ENCODE measurements at regions not wholly inside any gene's neighbourhood (a gene's known extent, or its start where the extent isn't known, plus 50 kb on each side); places are given as distances from the start of the nearest gene placed in this dataset.

DNA sequence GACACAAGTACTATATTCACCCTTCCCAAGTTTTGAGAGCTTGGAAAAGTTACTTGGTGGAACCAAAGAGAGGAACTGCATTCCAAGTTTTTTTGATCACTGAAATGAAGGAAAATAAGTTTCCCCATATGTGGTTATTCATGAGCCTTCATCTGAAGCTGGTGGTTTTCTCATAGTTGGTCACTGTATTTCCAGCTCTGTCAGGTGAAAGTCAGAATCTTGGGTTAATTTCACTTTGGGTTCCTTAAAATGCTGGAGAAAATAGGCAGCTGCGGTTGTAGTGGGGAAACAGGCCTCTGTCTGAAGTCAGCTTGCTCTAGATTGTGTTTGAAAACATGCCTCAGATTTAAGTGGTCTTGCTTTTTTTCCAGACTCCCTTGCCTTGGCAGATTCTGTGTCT, 200.5 kb downstream of the HRH4 start:
- Histone ChIP-seq H3K79me2 (ENCODE audit: insufficient read depth, low read depth, low read length) (no peaks in the 10 kb centered on the region), H3K36me3 (ENCODE audit: insufficient read depth, low read length) (no peaks in the 10 kb centered on the region), H3K4me1 (ENCODE audit: insufficient read depth, low read length, poor library complexity, severe bottlenecking) (peaks cover 26% of the 10 kb centered on the region), H3K4me2 (ENCODE audit: low read length) (peak overlapping the region; percentile 72), H4K20me1 (ENCODE audit: insufficient read depth, low read length) (no peaks in the 10 kb centered on the region), H2AFZ (ENCODE audit: low read length) (peak overlapping the region; percentile 54; the same call in 1 of the 2 replicates), H3K9me3 (ENCODE audit: low read length) (no peaks in the 10 kb centered on the region), H3K9me2 (ENCODE audit: insufficient read depth, low read length) (no peaks in the 10 kb centered on the region), H3K27ac (ENCODE audit: low read depth, low read length, poor library complexity, severe bottlenecking) (no peak overlapping the region), H3K4me3 (ENCODE audit: low read depth, low read length, poor library complexity, severe bottlenecking) (peak overlapping the region; percentile 59)
- DNase-seq (ENCODE audit: low spot score): no peak
- TF ChIP-seq, protein P1, sequence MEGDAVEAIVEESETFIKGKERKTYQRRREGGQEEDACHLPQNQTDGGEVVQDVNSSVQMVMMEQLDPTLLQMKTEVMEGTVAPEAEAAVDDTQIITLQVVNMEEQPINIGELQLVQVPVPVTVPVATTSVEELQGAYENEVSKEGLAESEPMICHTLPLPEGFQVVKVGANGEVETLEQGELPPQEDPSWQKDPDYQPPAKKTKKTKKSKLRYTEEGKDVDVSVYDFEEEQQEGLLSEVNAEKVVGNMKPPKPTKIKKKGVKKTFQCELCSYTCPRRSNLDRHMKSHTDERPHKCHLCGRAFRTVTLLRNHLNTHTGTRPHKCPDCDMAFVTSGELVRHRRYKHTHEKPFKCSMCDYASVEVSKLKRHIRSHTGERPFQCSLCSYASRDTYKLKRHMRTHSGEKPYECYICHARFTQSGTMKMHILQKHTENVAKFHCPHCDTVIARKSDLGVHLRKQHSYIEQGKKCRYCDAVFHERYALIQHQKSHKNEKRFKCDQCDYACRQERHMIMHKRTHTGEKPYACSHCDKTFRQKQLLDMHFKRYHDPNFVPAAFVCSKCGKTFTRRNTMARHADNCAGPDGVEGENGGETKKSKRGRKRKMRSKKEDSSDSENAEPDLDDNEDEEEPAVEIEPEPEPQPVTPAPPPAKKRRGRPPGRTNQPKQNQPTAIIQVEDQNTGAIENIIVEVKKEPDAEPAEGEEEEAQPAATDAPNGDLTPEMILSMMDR (conservative IDR thresholded peaks at IDR 0.05; ENCODE audit: low read length): no peak
- no peak for TF ChIP-seq EZH2phosphoT487 (IDR thresholded peaks at IDR 0.05; ENCODE audit: borderline replicate concordance, low read depth, low read length)
- ChIA-PET POLR2A (interaction anchor here (0.6 to 0.8 kb wide), 4 partner anchors 16 to 902 kb away, joined by 3 read pairs; no protein-coding TSS in a partner anchor), CTCF (ENCODE audit: unreplicated experiment) (interaction anchor here (0.6 kb wide), 1 partner anchor 123 kb away, joined by 3 read pairs; no protein-coding TSS in a partner anchor)
- BruUV-seq (replicated peaks): no TSS peak
- intact Hi-C loops (cut with micrococcal nuclease; ENCODE audit: unreplicated experiment): no loop called here

DNA sequence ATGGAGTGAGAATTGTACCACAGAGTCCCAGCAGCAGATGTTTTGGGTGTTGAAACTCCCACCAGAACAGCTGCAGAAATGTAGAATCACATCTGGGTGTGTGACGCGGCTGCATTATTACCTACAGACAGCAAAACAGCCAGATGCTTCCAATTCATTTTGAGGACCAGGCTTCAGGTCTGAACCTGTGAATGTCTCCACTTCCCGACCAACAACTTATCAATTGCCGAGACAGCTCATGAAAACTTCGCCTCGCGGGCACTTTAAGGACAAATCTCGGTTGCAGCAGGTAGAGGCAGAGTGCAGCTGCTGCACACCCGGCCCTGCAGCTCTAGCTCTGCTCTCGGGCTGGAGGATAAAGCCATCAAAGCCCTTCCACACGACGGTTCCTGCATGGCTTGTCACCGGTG, 202.0 kb downstream of the HRH4 start:
- CTCF ChIA-PET (ENCODE audit: unreplicated experiment): no interaction called here
- BruUV-seq (replicated peaks): no TSS peak

DNA sequence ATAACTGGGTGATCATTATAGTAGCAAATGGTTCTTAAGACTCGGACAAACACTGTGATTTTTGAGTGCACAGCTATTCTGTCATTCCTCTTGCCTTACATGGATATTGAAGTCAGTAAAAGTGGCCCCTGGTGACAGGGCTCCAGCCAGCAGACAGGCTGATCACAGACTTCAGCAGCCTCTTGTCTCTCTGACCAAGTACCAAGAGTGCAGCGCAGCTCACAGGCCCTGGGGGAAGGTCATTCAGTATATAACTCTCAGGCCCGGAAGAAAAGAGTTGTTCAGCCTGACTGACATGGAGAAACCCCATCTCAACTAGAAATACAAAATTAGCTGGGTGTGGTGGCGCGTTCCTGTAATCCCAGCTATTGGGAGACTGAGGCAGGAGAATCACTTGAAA, 202.6 kb downstream of the HRH4 start:
- no peaks in the 10 kb centered on the region for H3K36me3 ChIP-seq (ENCODE audit: insufficient read depth, low read length)
- H3K4me2 ChIP-seq (ENCODE audit: low read length): no peak overlapping the region
- POLR2A ChIA-PET: interaction anchor here (0.7 kb wide), 1 partner anchor 43 kb away, joined by 4 read pairs; no protein-coding TSS in a partner anchor
- CTCF ChIA-PET (ENCODE audit: unreplicated experiment): interaction anchor here (0.6 kb wide), 1 partner anchor 174 kb away, joined by 3 read pairs; no protein-coding TSS in a partner anchor
- DNase-seq (ENCODE audit: low spot score): no peak
- no peaks in the 10 kb centered on the region for H3K79me2 ChIP-seq (ENCODE audit: insufficient read depth, low read depth, low read length)
- no peaks in the 10 kb centered on the region for H3K9me3 ChIP-seq (ENCODE audit: low read length)
- TF ChIP-seq, protein P1 (conservative IDR thresholded peaks at IDR 0.05; ENCODE audit: low read length): no peak
- no peak for TF ChIP-seq EZH2phosphoT487 (IDR thresholded peaks at IDR 0.05; ENCODE audit: borderline replicate concordance, low read depth, low read length)
- no peak overlapping the region for H3K27ac ChIP-seq (ENCODE audit: low read depth, low read length, poor library complexity, severe bottlenecking)
- H4K20me1 ChIP-seq (ENCODE audit: insufficient read depth, low read length): no peaks in the 10 kb centered on the region
- no peaks in the 10 kb centered on the region for H3K9me2 ChIP-seq (ENCODE audit: insufficient read depth, low read length)
- H3K4me3 ChIP-seq (ENCODE audit: low read depth, low read length, poor library complexity, severe bottlenecking): no peak overlapping the region
- BruUV-seq (replicated peaks): no TSS peak
- H2AFZ ChIP-seq (ENCODE audit: low read length): no peak overlapping the region
- intact Hi-C loops (cut with micrococcal nuclease; ENCODE audit: unreplicated experiment): no loop called here
- peaks cover 26% of the 10 kb centered on the region for H3K4me1 ChIP-seq (ENCODE audit: insufficient read depth, low read length, poor library complexity, severe bottlenecking)

More for the DNA sequence above, 202.0 kb downstream of the HRH4 start:
- Histone ChIP-seq H3K4me1 (ENCODE audit: insufficient read depth, low read length, poor library complexity, severe bottlenecking) (peaks cover 26% of the 10 kb centered on the region), H3K4me3 (ENCODE audit: low read depth, low read length, poor library complexity, severe bottlenecking) (no peak overlapping the region), H3K4me2 (ENCODE audit: low read length) (no peak overlapping the region), H3K9me2 (ENCODE audit: insufficient read depth, low read length) (no peaks in the 10 kb centered on the region), H2AFZ (ENCODE audit: low read length) (no peak overlapping the region), H3K36me3 (ENCODE audit: insufficient read depth, low read length) (no peaks in the 10 kb centered on the region), H3K27ac (ENCODE audit: low read depth, low read length, poor library complexity, severe bottlenecking) (no peak overlapping the region), H3K79me2 (ENCODE audit: insufficient read depth, low read depth, low read length) (no peaks in the 10 kb centered on the region), H4K20me1 (ENCODE audit: insufficient read depth, low read length) (no peaks in the 10 kb centered on the region), H3K9me3 (ENCODE audit: low read length) (no peaks in the 10 kb centered on the region)
- TF ChIP-seq, protein P1 (conservative IDR thresholded peaks at IDR 0.05; ENCODE audit: low read length): no peak
- no peak for TF ChIP-seq EZH2phosphoT487 (IDR thresholded peaks at IDR 0.05; ENCODE audit: borderline replicate concordance, low read depth, low read length)
- POLR2A ChIA-PET: no interaction called here
- intact Hi-C loops (cut with micrococcal nuclease; ENCODE audit: unreplicated experiment): no loop called here
- DNase-seq (ENCODE audit: low spot score): no peak

Data from OCI-LY7 (cell line).